Loucy (cell line): ENCODE measurements at regions not wholly inside any gene's neighbourhood (a gene's known extent, or its start where the extent isn't known, plus 50 kb on each side); places are given as distances from the start of the nearest gene placed in this dataset.

Experiments used
- H2AFZ ChIP-seq: fragments of 200-600 bp; sonication (generic); 2 replicates; pipeline ENCODE4 v1.6.0; 2016; ENCODE audit warnings: antibody characterized with exemption, mild to moderate bottlenecking, low read length, moderate library complexity
- H3F3A ChIP-seq: fragments of 200-600 bp; 2 replicates; pipeline ENCODE4 v1.6.0; 2016; ENCODE audit warnings: antibody characterized with exemption, low read depth, mild to moderate bottlenecking
- H3K27me3 ChIP-seq: fragments of 200-600 bp; sonication (generic); 2 replicates; pipeline ENCODE4 v1.6.1; 2014; ENCODE audit warnings: low read length, mild to moderate bottlenecking; ENCODE audit not compliant: insufficient read depth, poor library complexity, severe bottlenecking
- H3K36me3 ChIP-seq: fragments of 200-600 bp; sonication (generic); 2 replicates; pipeline ENCODE4 v1.6.1; 2016; ENCODE audit warnings: low read length; ENCODE audit not compliant: insufficient read depth
- H3K4me1 ChIP-seq: fragments of 200-600 bp; sonication (generic); 2 replicates; pipeline ENCODE4 v1.5.1; 2014; ENCODE audit warnings: low read length, mild to moderate bottlenecking; ENCODE audit not compliant: insufficient read depth, poor library complexity, severe bottlenecking
- H3K4me2 ChIP-seq: fragments of 200-600 bp; sonication (generic); 2 replicates; pipeline ENCODE4 v1.6.0; 2014; ENCODE audit warnings: antibody characterized with exemption, low read length, low read depth, mild to moderate bottlenecking; ENCODE audit not compliant: poor library complexity, severe bottlenecking
- H3K4me3 ChIP-seq: fragments of 200-600 bp; sonication (generic); 2 replicates; pipeline ENCODE4 v1.5.1; 2014; ENCODE audit warnings: low read length, mild to moderate bottlenecking, mixed read lengths; ENCODE audit not compliant: poor library complexity, severe bottlenecking
- H3K79me2 ChIP-seq: fragments of 200-600 bp; sonication (generic); 2 replicates; pipeline ENCODE4 v1.6.1; 2014; ENCODE audit warnings: low read length; ENCODE audit not compliant: insufficient read depth
- H3K9ac ChIP-seq: fragments of 200-600 bp; sonication (generic); 2 replicates; pipeline ENCODE4 v1.6.0; 2014; ENCODE audit warnings: mild to moderate bottlenecking, low read depth, low read length, moderate library complexity; ENCODE audit not compliant: poor library complexity, severe bottlenecking
- H3K9me2 ChIP-seq: fragments of 200-600 bp; sonication (generic); replicated peaks from 2 replicates; pipeline ENCODE4 v1.6.1; 2016; ENCODE audit warnings: low read depth, low read length, mixed read lengths
- H3K9me3 ChIP-seq: fragments of 200-600 bp; sonication (generic); 2 replicates; pipeline ENCODE4 v1.6.1; 2014; ENCODE audit warnings: mild to moderate bottlenecking, antibody characterized with exemption, low read length, low read depth; ENCODE audit not compliant: insufficient read depth
- H4K20me1 ChIP-seq: fragments of 200-600 bp; sonication (generic); 2 replicates; pipeline ENCODE4 v1.6.0; 2014; ENCODE audit warnings: antibody characterized with exemption, low read length, mild to moderate bottlenecking; ENCODE audit not compliant: insufficient read depth, poor library complexity, severe bottlenecking
- CTCF ChIP-seq: fragments of 200-600 bp; sonication (generic); conservative IDR thresholded peaks from 2 replicates; pipeline ENCODE4 v1.5.1; 2014; ENCODE audit warnings: mild to moderate bottlenecking, antibody characterized with exemption, low read length
- EZH2phosphoT487 ChIP-seq: fragments of 200-600 bp; IDR thresholded peaks from 2 replicates; pipeline ENCODE4 v1.6.1; 2018; ENCODE audit warnings: antibody characterized with exemption, mild to moderate bottlenecking, moderate library complexity, borderline replicate concordance

DNA sequence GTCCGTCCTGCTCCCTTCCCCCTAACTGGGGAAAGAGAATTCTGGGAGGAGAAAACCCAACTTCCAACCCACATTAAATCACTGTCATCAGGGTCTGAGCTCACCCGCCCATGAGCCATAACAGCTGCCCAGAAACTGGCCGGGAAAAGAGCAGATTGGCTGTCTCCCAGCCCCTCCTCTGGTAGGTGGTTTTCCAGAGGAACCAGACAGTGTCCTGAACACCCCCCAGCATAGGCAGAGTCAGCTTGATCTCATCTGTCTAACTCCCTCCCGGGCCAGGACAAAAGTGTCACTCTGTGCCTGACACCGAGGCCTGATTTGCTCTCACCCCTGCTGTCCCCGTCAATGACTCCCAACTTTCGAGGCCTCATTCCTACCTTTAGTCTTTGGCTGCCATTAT is 197.0 kb downstream of the AXIN2 start:
- H3K4me3 ChIP-seq = no peak overlapping the region
- H3K27me3 ChIP-seq = no peaks in the 10 kb centered on the region
- no peak for TF ChIP-seq EZH2phosphoT487
- H3F3A ChIP-seq = no peaks in the 10 kb centered on the region
- H3K4me1 ChIP-seq = no peaks in the 10 kb centered on the region
- H3K9me3 ChIP-seq = no peaks in the 10 kb centered on the region
- no peak overlapping the region for H3K9ac ChIP-seq
- no peaks in the 10 kb centered on the region for H4K20me1 ChIP-seq
- no peak overlapping the region for H3K4me2 ChIP-seq
- no peaks in the 10 kb centered on the region for H3K79me2 ChIP-seq
- H3K36me3 ChIP-seq = no peaks in the 10 kb centered on the region
- no peak overlapping the region for H2AFZ ChIP-seq
- no peaks in the 10 kb centered on the region for H3K9me2 ChIP-seq

DNA sequence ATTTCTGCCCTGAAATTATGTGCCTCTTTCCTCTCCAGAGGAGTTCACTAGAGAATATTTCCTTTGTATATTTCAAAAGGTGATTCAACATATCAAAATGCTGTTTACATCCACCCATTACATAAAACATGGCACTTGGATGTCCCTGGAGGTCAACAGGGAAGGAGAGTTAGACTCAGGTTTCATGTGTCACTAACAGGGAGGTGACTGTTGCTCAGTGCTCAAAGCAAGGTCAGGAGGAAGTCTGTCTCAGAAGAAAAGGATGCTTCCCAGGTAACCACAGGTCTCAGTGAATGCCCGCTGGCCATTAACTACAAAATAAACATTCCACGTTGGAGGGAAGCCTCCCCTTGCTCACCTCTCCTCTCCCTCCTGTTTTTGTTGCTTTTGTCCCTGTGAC is 198.6 kb downstream of the AXIN2 start:
- Histone ChIP-seq H2AFZ (no peak overlapping the region), H4K20me1 (no peaks in the 10 kb centered on the region), H3K9ac (no peak overlapping the region), H3K79me2 (no peaks in the 10 kb centered on the region), H3F3A (no peaks in the 10 kb centered on the region), H3K4me2 (no peak overlapping the region), H3K4me1 (no peaks in the 10 kb centered on the region), H3K9me3 (no peaks in the 10 kb centered on the region), H3K27me3 (no peaks in the 10 kb centered on the region), H3K4me3 (no peak overlapping the region), H3K36me3 (no peaks in the 10 kb centered on the region), H3K9me2 (no peaks in the 10 kb centered on the region)
- no peak for TF ChIP-seq EZH2phosphoT487
- no peak for TF ChIP-seq CTCF

- Histone ChIP-seq H3K36me3 (no peaks in the 10 kb centered on the region), H3K9me3 (no peaks in the 10 kb centered on the region), H3K9ac (no peak overlapping the region), H3K4me1 (no peaks in the 10 kb centered on the region), H3K27me3 (no peaks in the 10 kb centered on the region), H2AFZ (no peak overlapping the region), H4K20me1 (no peaks in the 10 kb centered on the region), H3K4me2 (no peak overlapping the region), H3K4me3 (no peak overlapping the region), H3K79me2 (no peaks in the 10 kb centered on the region), H3F3A (no peaks in the 10 kb centered on the region), H3K9me2 (no peaks in the 10 kb centered on the region)
- TF ChIP-seq CTCF (no peak), EZH2phosphoT487 (no peak)
Measured at GRCh38 chr17:65360961-65361552, 200.4 kb downstream of the AXIN2 start.

- Histone ChIP-seq H3K9me3 (no peaks in the 10 kb centered on the region), H3K4me2 (no peak overlapping the region), H3K4me1 (no peaks in the 10 kb centered on the region), H3F3A (no peaks in the 10 kb centered on the region), H3K9ac (no peak overlapping the region), H3K4me3 (no peak overlapping the region), H2AFZ (no peak overlapping the region), H3K36me3 (no peaks in the 10 kb centered on the region), H3K9me2 (no peaks in the 10 kb centered on the region), H3K79me2 (no peaks in the 10 kb centered on the region), H3K27me3 (no peaks in the 10 kb centered on the region), H4K20me1 (no peaks in the 10 kb centered on the region)
- TF ChIP-seq EZH2phosphoT487 (no peak), CTCF (no peak)
Measured at GRCh38 chr17:65359016-65359415, 202.4 kb downstream of the AXIN2 start.
